NCI-H69 (cell line): ENCODE measurements at regions not wholly inside any gene's neighbourhood (a gene's known extent, or its start where the extent isn't known, plus 50 kb on each side); places are given as distances from the start of the nearest gene placed in this dataset.

Experiments used
- DNase-seq: peaks from one replicate; lab custom pipeline; 2025; lab: John Stamatoyannopoulos, UW

- DNase-seq: no peak
Measured at GRCh38 chrX:40177942-40178715, 80.4 kb upstream of the BCOR start.

GRCh38 chrX:40177489-40177888 lies 79.7 kb upstream of the BCOR start:
- no peak for DNase-seq

- DNase-seq: no peak
Measured at GRCh38 chrX:40177117-40177430, 79.3 kb upstream of the BCOR start.

GRCh38 chrX:40176351-40177116 lies 78.8 kb upstream of the BCOR start:
- DNase-seq: peak; percentile 79

GRCh38 chrX:40175511-40176350 lies 78.0 kb upstream of the BCOR start:
- DNase-seq: peak; percentile 89

- peak; percentile 87 for DNase-seq
Measured at GRCh38 chrX:40174854-40175510, 77.2 kb upstream of the BCOR start.

GRCh38 chrX:40174001-40174853 lies 76.5 kb upstream of the BCOR start:
- DNase-seq: peak; percentile 78

GRCh38 chrX:40173143-40174000 lies 75.6 kb upstream of the BCOR start:
- DNase-seq: no peak

GRCh38 chrX:40172401-40173142 lies 74.8 kb upstream of the BCOR start:
- peak; percentile 69 for DNase-seq

GRCh38 chrX:40171513-40172400 lies 74.0 kb upstream of the BCOR start:
- peak; percentile 69 for DNase-seq

GRCh38 chrX:40170830-40171512 lies 73.2 kb upstream of the BCOR start:
- peak; percentile 80 for DNase-seq

GRCh38 chrX:40169193-40170101 lies 71.7 kb upstream of the BCOR start:
- peak; percentile 86 for DNase-seq

GRCh38 chrX:40168480-40169011 lies 70.8 kb upstream of the BCOR start:
- DNase-seq: peak; percentile 70

GRCh38 chrX:40167850-40168479 lies 70.2 kb upstream of the BCOR start:
- peak; percentile 93 for DNase-seq

GRCh38 chrX:40167233-40167849 lies 69.6 kb upstream of the BCOR start:
- DNase-seq: peak; percentile 69
